ENCODE measurements at regions not wholly inside any gene's neighbourhood (a gene's known extent, or its start where the extent isn't known, plus 50 kb on each side); places are given as distances from the start of the nearest gene placed in this dataset.

GRCh38 chr13:69292789-69293425, 814.7 kb upstream of the ATXN8OS start:
- POLR2A ChIA-PET: no interaction called here
- DNase-seq (ENCODE audit: low read depth in 1 of 2, low spot score in 1 of 2): no peak
- 54% methylated on average over 2 of the region's 2 CpGs for WGBS (ENCODE audit: missing lambda C conversion rate)
- CTCF ChIA-PET: no interaction called here
- H3K9me3 ChIP-seq: no peaks in the 10 kb centered on the region
- H3K4me1 ChIP-seq: no peaks in the 10 kb centered on the region
- no peak overlapping the region for H3K4me3 ChIP-seq
- no peak for ATAC-seq
- FAIRE-seq: no peak
- no peak for TF ChIP-seq EP300 (IDR thresholded peaks at IDR 0.05)
- no peak overlapping the region for H3K27ac ChIP-seq
- H3K4me2 ChIP-seq: no peak overlapping the region

- no peak for ATAC-seq
These were observed 816.2 kb upstream of the ATXN8OS start for GRCh38 chr13:69291292-69291906.

GRCh38 chr13:69288026-69288425, 819.6 kb upstream of the ATXN8OS start:
- Histone ChIP-seq H3K9me3 (no peaks in the 10 kb centered on the region), H3K4me2 (peak overlapping the region; percentile 57; the same call in 2 of the 3 replicates), H3K4me1 (no peaks in the 10 kb centered on the region), H3K27ac (no peak overlapping the region), H3K4me3 (no peak overlapping the region)
- ChIA-PET POLR2A (no interaction called here), CTCF (no interaction called here)
- no peak for ATAC-seq
- DNase-seq (ENCODE audit: low read depth in 1 of 2, low spot score in 1 of 2): no peak
- no peak for FAIRE-seq
- no peak for TF ChIP-seq SMC3 (IDR thresholded peaks at IDR 0.05)
- no peak for TF ChIP-seq CEBPB (IDR thresholded peaks at IDR 0.05)
- no peak for TF ChIP-seq REST (IDR thresholded peaks at IDR 0.05)
- TF ChIP-seq BHLHE40 (IDR thresholded peaks at IDR 0.05; ENCODE audit: low read depth, low read length): no peak
- no peak for TF ChIP-seq CBX2 (IDR thresholded peaks at IDR 0.05; ENCODE audit: borderline replicate concordance, low read depth)
- TF ChIP-seq POLR2AphosphoS2 (conservative IDR thresholded peaks at IDR 0.05; ENCODE audit: low read length): no peak
- TF ChIP-seq KDM5A (IDR thresholded peaks at IDR 0.05): no peak
- TF ChIP-seq BCL3 (IDR thresholded peaks at IDR 0.05): no peak
- no peak for TF ChIP-seq HMGXB4 (CRISPR knock-in tag; IDR thresholded peaks at IDR 0.05; ENCODE audit: borderline replicate concordance)

More at GRCh38 chr13:69291292-69291906, 816.2 kb upstream of the ATXN8OS start:
- 67% methylated on average over 1 of the region's 1 CpG for WGBS (ENCODE audit: missing lambda C conversion rate)
- TF ChIP-seq NFE2L2 (conservative IDR thresholded peaks at IDR 0.05; ENCODE audit: low read length) (no peak), ZSCAN20 (CRISPR knock-in tag; IDR thresholded peaks at IDR 0.05) (no peak), RCOR1 (IDR thresholded peaks at IDR 0.05; ENCODE audit: low read depth, low read length) (no peak), POLR2A (IDR thresholded peaks at IDR 0.05; ENCODE audit: low read length) (no peak), TP53 (CRISPR knock-in tag; IDR thresholded peaks at IDR 0.05) (no peak), FOXS1 (CRISPR knock-in tag; IDR thresholded peaks at IDR 0.05) (no peak), POLR2AphosphoS2 (conservative IDR thresholded peaks at IDR 0.05; ENCODE audit: low read length) (no peak), KDM1A (IDR thresholded peaks at IDR 0.05; ENCODE audit: low read depth) (no peak), CHD4 (IDR thresholded peaks at IDR 0.05; ENCODE audit: borderline replicate concordance) (no peak), ZC3H11A (IDR thresholded peaks at IDR 0.05) (no peak), HES2 (IDR thresholded peaks at IDR 0.05) (no peak), ELK1 (IDR thresholded peaks at IDR 0.05; ENCODE audit: low read depth, low read length) (no peak), HOXA7 (CRISPR knock-in tag; IDR thresholded peaks at IDR 0.05) (no peak), ESRRA (IDR thresholded peaks at IDR 0.05; ENCODE audit: borderline replicate concordance, low read length) (no peak), RFX5 (IDR thresholded peaks at IDR 0.05) (no peak), CEBPB (IDR thresholded peaks at IDR 0.05) (no peak), NR3C1 (IDR thresholded peaks at IDR 0.05) (no peak), HMGXB4 (CRISPR knock-in tag; IDR thresholded peaks at IDR 0.05; ENCODE audit: borderline replicate concordance) (no peak), FOSL2 (IDR thresholded peaks at IDR 0.05) (no peak), FOSL2 (CRISPR knock-in tag; IDR thresholded peaks at IDR 0.05) (no peak), BHLHE40 (IDR thresholded peaks at IDR 0.05; ENCODE audit: low read depth, low read length) (no peak)
- H3K4me2 ChIP-seq: no peak overlapping the region
- ChIA-PET CTCF (no interaction called here), POLR2A (no interaction called here)
- FAIRE-seq (no peak), DNase-seq (ENCODE audit: low read depth in 1 of 2, low spot score in 1 of 2) (no peak)
- no peak overlapping the region for H3K27ac ChIP-seq
- H3K4me1 ChIP-seq: no peaks in the 10 kb centered on the region
- no peak overlapping the region for H3K4me3 ChIP-seq
- H3K9me3 ChIP-seq: no peaks in the 10 kb centered on the region
